ENCODE measurements at regions not wholly inside any gene's neighbourhood (a gene's known extent, or its start where the extent isn't known, plus 50 kb on each side); places are given as distances from the start of the nearest gene placed in this dataset.
A peak's percentile ranks its signal among the peaks of the same experiment; 100 is the strongest.
"Not testable (repeated sequence)": the region's sequence is repeated elsewhere in the genome, so short reads cannot be mapped to it uniquely, and the experiment has no call there.

- Histone ChIP-seq H3K4me3 (replicated peaks; ENCODE audit: insufficient read depth, low read length) (no peak overlapping the region), H3K27me3 (ENCODE audit: insufficient read depth, poor library complexity, severe bottlenecking) (no peaks in the 10 kb centered on the region), H3K27ac (replicated peaks) (no peak overlapping the region)
- no peak for TF ChIP-seq POLR2AphosphoS5 (IDR thresholded peaks at IDR 0.05; ENCODE audit: low read depth)
- TF ChIP-seq REST (IDR thresholded peaks at IDR 0.05; ENCODE audit: insufficient replicate concordance, low read depth) = no peak
- no peak for TF ChIP-seq SPI1 (IDR thresholded peaks at IDR 0.05; ENCODE audit: borderline replicate concordance, low read depth)
- no peak for TF ChIP-seq CTCF (IDR thresholded peaks at IDR 0.05; ENCODE audit: insufficient read depth, low read length)
- no peak for TF ChIP-seq GABPA (IDR thresholded peaks at IDR 0.05; ENCODE audit: low read depth)
- DNase-seq (ENCODE audit: low read depth in 1 of 2, low spot score in 1 of 2) = no peak
Measured at GRCh38 chrX:40230646-40231045, 132.9 kb upstream of the BCOR start.

GRCh38 chrX:40227125-40227524 is 129.4 kb upstream of the BCOR start:
- TF ChIP-seq SPI1 (IDR thresholded peaks at IDR 0.05; ENCODE audit: borderline replicate concordance, low read depth) (no peak), REST (IDR thresholded peaks at IDR 0.05; ENCODE audit: insufficient replicate concordance, low read depth) (no peak), GABPA (IDR thresholded peaks at IDR 0.05; ENCODE audit: low read depth) (no peak), POLR2AphosphoS5 (IDR thresholded peaks at IDR 0.05; ENCODE audit: low read depth) (no peak), CTCF (IDR thresholded peaks at IDR 0.05; ENCODE audit: insufficient read depth, low read length) (no peak)
- no peaks in the 10 kb centered on the region for H3K27me3 ChIP-seq (ENCODE audit: insufficient read depth, poor library complexity, severe bottlenecking)
- no peak for DNase-seq (ENCODE audit: low read depth in 1 of 2, low spot score in 1 of 2)
- no peak overlapping the region for H3K27ac ChIP-seq (replicated peaks)
- H3K4me3 ChIP-seq (replicated peaks; ENCODE audit: insufficient read depth, low read length) = no peak overlapping the region

GRCh38 chrX:40224658-40225057 is 126.9 kb upstream of the BCOR start:
- no peaks in the 10 kb centered on the region for H3K27me3 ChIP-seq (ENCODE audit: insufficient read depth, poor library complexity, severe bottlenecking)
- H3K27ac ChIP-seq (replicated peaks) = no peak overlapping the region
- no peak for DNase-seq (ENCODE audit: low read depth in 1 of 2, low spot score in 1 of 2)
- TF ChIP-seq REST (IDR thresholded peaks at IDR 0.05; ENCODE audit: insufficient replicate concordance, low read depth) (no peak), CTCF (IDR thresholded peaks at IDR 0.05; ENCODE audit: insufficient read depth, low read length) (no peak), SPI1 (IDR thresholded peaks at IDR 0.05; ENCODE audit: borderline replicate concordance, low read depth) (no peak), GABPA (IDR thresholded peaks at IDR 0.05; ENCODE audit: low read depth) (no peak), POLR2AphosphoS5 (IDR thresholded peaks at IDR 0.05; ENCODE audit: low read depth) (no peak)
- no peak overlapping the region for H3K4me3 ChIP-seq (replicated peaks; ENCODE audit: insufficient read depth, low read length)

GRCh38 chrX:40222612-40223011 is 124.9 kb upstream of the BCOR start:
- H3K4me3 ChIP-seq (replicated peaks; ENCODE audit: insufficient read depth, low read length); H3K27me3 ChIP-seq (ENCODE audit: insufficient read depth, poor library complexity, severe bottlenecking); DNase-seq (ENCODE audit: low read depth in 1 of 2, low spot score in 1 of 2): not testable (repeated sequence)
- peak overlapping the region; percentile 50 for H3K27ac ChIP-seq (replicated peaks)
